H9 (cell line): ENCODE measurements at regions not wholly inside any gene's neighbourhood (a gene's known extent, or its start where the extent isn't known, plus 50 kb on each side); places are given as distances from the start of the nearest gene placed in this dataset.

Source experiments
- DNase-seq: peaks from one replicate; pipeline ENCODE4 v3.0.0-alpha.2; 2017
- H2AFZ ChIP-seq: one replicate; pipeline ENCODE4 v1.6.1; 2013; ENCODE audit warnings: mild to moderate bottlenecking, low read length, control low read depth, moderate library complexity
- H2AK5ac ChIP-seq: 2 replicates; pipeline ENCODE4 v1.6.1; 2013; ENCODE audit warnings: low read length, control low read depth, mixed read lengths; ENCODE audit not compliant: insufficient read length
- H2BK120ac ChIP-seq: one replicate; pipeline ENCODE4 v1.6.1; 2013; ENCODE audit warnings: low read depth, mild to moderate bottlenecking, low read length, control low read depth, inconsistent platforms; ENCODE audit not compliant: poor library complexity, severe bottlenecking
- H2BK12ac ChIP-seq: 2 replicates; pipeline ENCODE4 v1.6.1; 2013; ENCODE audit warnings: low read length, control low read depth, mixed read lengths, low read depth; ENCODE audit not compliant: insufficient read length
- H2BK15ac ChIP-seq: 2 replicates; pipeline ENCODE4 v1.6.1; 2013; ENCODE audit warnings: low read depth, low read length, control low read depth
- H2BK20ac ChIP-seq: one replicate; pipeline ENCODE4 v1.6.1; 2013; ENCODE audit warnings: low read depth, mild to moderate bottlenecking, low read length, control low read depth, inconsistent platforms; ENCODE audit not compliant: poor library complexity, severe bottlenecking
- H2BK5ac ChIP-seq: 2 replicates; pipeline ENCODE4 v1.6.1; 2013; ENCODE audit warnings: low read length, control low read depth, mixed read lengths; ENCODE audit not compliant: insufficient read length
- H3K14ac ChIP-seq: 2 replicates; pipeline ENCODE4 v1.6.1; 2013; ENCODE audit warnings: low read length, control low read depth; ENCODE audit not compliant: insufficient read depth
- H3K18ac ChIP-seq: 2 replicates; pipeline ENCODE4 v1.6.1; 2013; ENCODE audit warnings: low read depth, mild to moderate bottlenecking, mixed read lengths, low read length, control low read depth; ENCODE audit not compliant: insufficient read length
- H3K23ac ChIP-seq: 2 replicates; pipeline ENCODE4 v1.6.1; 2013; ENCODE audit warnings: low read length, control low read depth, mixed read lengths, low read depth; ENCODE audit not compliant: insufficient read length
- H3K23me2 ChIP-seq: 2 replicates; pipeline ENCODE4 v1.6.1; 2013; ENCODE audit warnings: low read depth, mild to moderate bottlenecking, mixed read lengths, low read length, control low read depth; ENCODE audit not compliant: insufficient read length, poor library complexity, severe bottlenecking
- H3K27ac ChIP-seq: 2 replicates; pipeline ENCODE4 v1.5.1; 2013; ENCODE audit warnings: low read length, control low read depth, mixed read lengths, low read depth; ENCODE audit not compliant: insufficient read length
- H3K27me3 ChIP-seq: 2 replicates; pipeline ENCODE4 v1.6.1; 2013; ENCODE audit warnings: low read length, control low read depth, inconsistent platforms; ENCODE audit not compliant: insufficient read depth
- H3K4ac ChIP-seq: 2 replicates; pipeline ENCODE4 v1.6.1; 2013; ENCODE audit warnings: low read depth, mild to moderate bottlenecking, control low read depth, inconsistent platforms, low read length, moderate library complexity
- H3K4me1 ChIP-seq: 2 replicates; pipeline ENCODE4 v1.6.1; 2013; ENCODE audit warnings: low read length, control low read depth, inconsistent platforms; ENCODE audit not compliant: insufficient read depth
- H3K4me2 ChIP-seq: 2 replicates; pipeline ENCODE4 v1.6.1; 2013; ENCODE audit warnings: low read length, control low read depth, mixed read lengths; ENCODE audit not compliant: insufficient read length, insufficient read depth
- H3K56ac ChIP-seq: 2 replicates; pipeline ENCODE4 v1.6.1; 2013; ENCODE audit warnings: low read depth, mild to moderate bottlenecking, mixed read lengths, low read length, control low read depth; ENCODE audit not compliant: insufficient read length
- H3K79me1 ChIP-seq: 2 replicates; pipeline ENCODE4 v1.6.1; 2013; ENCODE audit warnings: low read depth, mild to moderate bottlenecking, moderate library complexity, low read length, control low read depth, inconsistent platforms; ENCODE audit not compliant: insufficient read depth, poor library complexity, severe bottlenecking
- H3K79me2 ChIP-seq: 2 replicates; pipeline ENCODE4 v1.6.1; 2013; ENCODE audit warnings: low read length, control low read depth, inconsistent platforms; ENCODE audit not compliant: insufficient read depth
- H3K9ac ChIP-seq: 2 replicates; pipeline ENCODE4 v1.6.1; 2013; ENCODE audit warnings: low read length, control low read depth, mixed read lengths; ENCODE audit not compliant: insufficient read length; ENCODE audit errors: extremely low read depth
- H3K9me3 ChIP-seq: one replicate; pipeline ENCODE4 v1.6.1; 2013; ENCODE audit warnings: low read depth, low read length, inconsistent platforms; ENCODE audit not compliant: control insufficient read depth
- H3T11ph ChIP-seq: one replicate; pipeline ENCODE4 v1.6.1; 2013; ENCODE audit warnings: mild to moderate bottlenecking, low read length, control low read depth, inconsistent platforms
- H4K20me1 ChIP-seq: one replicate; pipeline ENCODE4 v1.6.1; 2013; ENCODE audit not compliant: control insufficient read depth, insufficient read length, insufficient read depth
- H4K5ac ChIP-seq: 2 replicates; pipeline ENCODE4 v1.6.1; 2013; ENCODE audit warnings: low read depth, mild to moderate bottlenecking, mixed read lengths, low read length, control low read depth; ENCODE audit not compliant: insufficient read length
- H4K8ac ChIP-seq: replicated peaks from 2 replicates; pipeline ENCODE4 v1.6.1; 2013; ENCODE audit warnings: low read length, control low read depth, mixed read lengths, low read depth; ENCODE audit not compliant: insufficient read length
- H4K91ac ChIP-seq: 2 replicates; pipeline ENCODE4 v1.6.1; 2013; ENCODE audit warnings: low read depth, mild to moderate bottlenecking, moderate library complexity, mixed read lengths, low read length, control low read depth; ENCODE audit not compliant: insufficient read length
- H3K27ac Mint-ChIP-seq, 3 experiments: 2 replicates in 2 of 3; 3 replicates in 1 of 3; pipeline ENCODE4 v1.8.0; 2020 to 2021; ENCODE audit warnings: mixed read lengths in 3 of 3, mild to moderate bottlenecking in 1 of 3, moderate library complexity in 1 of 3
- H3K27me3 Mint-ChIP-seq: 2 replicates; pipeline ENCODE4 v1.8.0; 2021; ENCODE audit warnings: low read depth, mild to moderate bottlenecking, moderate library complexity, mixed read lengths
- H3K36me3 Mint-ChIP-seq, 3 experiments: 2 replicates in 2 of 3; 3 replicates in 1 of 3; pipeline ENCODE4 v1.8.0; 2020 to 2021; ENCODE audit warnings: low read depth in 3 of 3, mixed read lengths in 3 of 3; ENCODE audit not compliant: insufficient read depth in 1 of 3
- H3K4me1 Mint-ChIP-seq, 2 experiments: 2 replicates each; pipeline ENCODE4 v1.8.0; 2020; ENCODE audit warnings: mixed read lengths in 2 of 2
- H3K4me3 Mint-ChIP-seq, 2 experiments: 2 replicates in 1 of 2; 3 replicates in 1 of 2; pipeline ENCODE4 v1.8.0; 2020 to 2021; ENCODE audit warnings: mild to moderate bottlenecking in 2 of 2, mixed read lengths in 2 of 2, moderate library complexity in 1 of 2
- H3K9me3 Mint-ChIP-seq, 2 experiments: 2 replicates in 1 of 2; 3 replicates in 1 of 2; pipeline ENCODE4 v1.8.0; 2020; ENCODE audit warnings: mild to moderate bottlenecking in 2 of 2, mixed read lengths in 2 of 2, moderate library complexity in 1 of 2
- CTCF ChIP-seq: fragments of 200-600 bp; sonication (generic); conservative IDR thresholded peaks from 3 replicates; pipeline ENCODE4 v1.8.0; 2021; ENCODE audit warnings: antibody characterized with exemption, mild to moderate bottlenecking
- WGBS: extraction: QIAGEN DNeasy Blood & Tissue Kit; methylation state at CpG from one replicate; pipeline ENCODE4 v1.1.7; 2013; ENCODE audit warnings: missing lambda C conversion rate, low lambda C conversion rate, mixed read lengths; ENCODE audit not compliant: insufficient read length; ENCODE audit errors: extremely low coverage; 5-methylcytosine and 5-hydroxymethylcytosine counted together

- WGBS, result no CpG with 5 or more reads among the region's 12 CpGs
- 0 out of 5 replicates have a peak overlapping the region, but pooled peaks of 1 of the 2 experiments have one; percentile 46 for H3K4me3 Mint-ChIP-seq
These were observed 355.7 kb upstream of the IRX2 start for GRCh38 chr5:3107156-3107611.

More at GRCh38 chr5:3107156-3107611, 355.7 kb upstream of the IRX2 start:
- no peak overlapping the region for H3K4me2 ChIP-seq
- peak; percentile 39 for DNase-seq
- no peak for TF ChIP-seq CTCF
- H4K20me1 ChIP-seq, result no peaks in the 10 kb centered on the region
- H3K4me1 Mint-ChIP-seq, result peaks cover 66 to 73% of the 10 kb centered on the region in 2 experiments
- H3K14ac ChIP-seq, result no peak overlapping the region
- no peak overlapping the region for H3K4ac ChIP-seq
- H3K36me3 Mint-ChIP-seq, result no peaks in the 10 kb centered on the region; a peak in 1 of 7 replicates
- no peak overlapping the region for H3K27ac ChIP-seq
- no peak overlapping the region for H2BK120ac ChIP-seq
- H3K79me1 ChIP-seq, result no peaks in the 10 kb centered on the region
- no peaks in the 10 kb centered on the region for H3K9me3 ChIP-seq
- no peak overlapping the region for H2AFZ ChIP-seq
- peaks cover 22% of the 10 kb centered on the region; the same call in 1 of the 2 replicates for H3K4me1 ChIP-seq
- H2BK5ac ChIP-seq, result no peak overlapping the region
- H3K23ac ChIP-seq, result no peak overlapping the region
- H2BK12ac ChIP-seq, result no peak overlapping the region
- H3K18ac ChIP-seq, result no peak overlapping the region
- no peak overlapping the region for H3K9ac ChIP-seq
- H4K8ac ChIP-seq, result no peak overlapping the region
- H3T11ph ChIP-seq, result no peak overlapping the region
- no peaks in the 10 kb centered on the region for H3K27me3 ChIP-seq
- peak overlapping the region in 2 of 3 experiments; percentile 59 to 83; a peak in 4 of 7 replicates for H3K27ac Mint-ChIP-seq
- H2AK5ac ChIP-seq, result no peak overlapping the region
- H2BK15ac ChIP-seq, result no peak overlapping the region
- peaks cover 0 to 4% of the 10 kb centered on the region in 2 experiments; a peak in 2 of 5 replicates for H3K9me3 Mint-ChIP-seq
- H4K91ac ChIP-seq, result no peak overlapping the region
- no peaks in the 10 kb centered on the region for H3K79me2 ChIP-seq
- peaks cover 6% of the 10 kb centered on the region for H3K27me3 Mint-ChIP-seq
- no peaks in the 10 kb centered on the region for H3K23me2 ChIP-seq
- no peak overlapping the region for H3K56ac ChIP-seq
- H4K5ac ChIP-seq, result no peak overlapping the region
- no peak overlapping the region for H2BK20ac ChIP-seq
